ENCODE measurements at regions not wholly inside any gene's neighbourhood (a gene's known extent, or its start where the extent isn't known, plus 50 kb on each side); places are given as distances from the start of the nearest gene placed in this dataset.

DNA sequence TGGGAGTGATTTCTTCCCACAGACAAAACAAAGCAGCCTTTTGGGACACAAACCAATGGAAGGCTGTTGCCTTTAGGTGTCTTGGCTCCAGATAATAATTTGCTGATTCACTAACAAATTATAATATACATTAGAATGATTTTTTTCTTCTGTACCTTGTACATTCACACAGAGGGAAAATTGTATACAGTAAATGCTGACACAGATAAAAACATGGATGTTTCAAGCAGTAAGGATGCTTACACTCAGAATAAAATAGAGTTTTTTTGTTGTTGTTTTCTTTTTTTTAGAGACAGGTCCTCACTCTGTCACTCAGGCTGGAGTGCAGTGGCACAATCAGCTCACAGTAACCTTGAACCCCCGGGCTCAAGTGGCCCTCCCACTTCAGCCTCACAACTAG, 109.2 kb upstream of the TRPC6 start:
- TF ChIP-seq, protein P1, sequence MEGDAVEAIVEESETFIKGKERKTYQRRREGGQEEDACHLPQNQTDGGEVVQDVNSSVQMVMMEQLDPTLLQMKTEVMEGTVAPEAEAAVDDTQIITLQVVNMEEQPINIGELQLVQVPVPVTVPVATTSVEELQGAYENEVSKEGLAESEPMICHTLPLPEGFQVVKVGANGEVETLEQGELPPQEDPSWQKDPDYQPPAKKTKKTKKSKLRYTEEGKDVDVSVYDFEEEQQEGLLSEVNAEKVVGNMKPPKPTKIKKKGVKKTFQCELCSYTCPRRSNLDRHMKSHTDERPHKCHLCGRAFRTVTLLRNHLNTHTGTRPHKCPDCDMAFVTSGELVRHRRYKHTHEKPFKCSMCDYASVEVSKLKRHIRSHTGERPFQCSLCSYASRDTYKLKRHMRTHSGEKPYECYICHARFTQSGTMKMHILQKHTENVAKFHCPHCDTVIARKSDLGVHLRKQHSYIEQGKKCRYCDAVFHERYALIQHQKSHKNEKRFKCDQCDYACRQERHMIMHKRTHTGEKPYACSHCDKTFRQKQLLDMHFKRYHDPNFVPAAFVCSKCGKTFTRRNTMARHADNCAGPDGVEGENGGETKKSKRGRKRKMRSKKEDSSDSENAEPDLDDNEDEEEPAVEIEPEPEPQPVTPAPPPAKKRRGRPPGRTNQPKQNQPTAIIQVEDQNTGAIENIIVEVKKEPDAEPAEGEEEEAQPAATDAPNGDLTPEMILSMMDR (conservative IDR thresholded peaks at IDR 0.05; ENCODE audit: low read depth in 2 of 2): no peak
- TF ChIP-seq EZH2phosphoT487 (IDR thresholded peaks at IDR 0.05; ENCODE audit: unreplicated experiment) (no peak), POLR2AphosphoS5 (IDR thresholded peaks at IDR 0.05; ENCODE audit: low read depth) (no peak), EZH2 (IDR thresholded peaks at IDR 0.05; ENCODE audit: low read depth, unreplicated experiment) (no peak), ZNF331 (CRISPR knock-in tag; IDR thresholded peaks at IDR 0.05; ENCODE audit: low read depth) (no peak), CREB1 (CRISPR knock-in tag; IDR thresholded peaks at IDR 0.05; ENCODE audit: low read depth) (no peak), NANOG (IDR thresholded peaks at IDR 0.05; ENCODE audit: borderline replicate concordance) (no peak), STAT1 (IDR thresholded peaks at IDR 0.05; ENCODE audit: unreplicated experiment) (no peak)
- TF ChIP-seq, protein P2, sequence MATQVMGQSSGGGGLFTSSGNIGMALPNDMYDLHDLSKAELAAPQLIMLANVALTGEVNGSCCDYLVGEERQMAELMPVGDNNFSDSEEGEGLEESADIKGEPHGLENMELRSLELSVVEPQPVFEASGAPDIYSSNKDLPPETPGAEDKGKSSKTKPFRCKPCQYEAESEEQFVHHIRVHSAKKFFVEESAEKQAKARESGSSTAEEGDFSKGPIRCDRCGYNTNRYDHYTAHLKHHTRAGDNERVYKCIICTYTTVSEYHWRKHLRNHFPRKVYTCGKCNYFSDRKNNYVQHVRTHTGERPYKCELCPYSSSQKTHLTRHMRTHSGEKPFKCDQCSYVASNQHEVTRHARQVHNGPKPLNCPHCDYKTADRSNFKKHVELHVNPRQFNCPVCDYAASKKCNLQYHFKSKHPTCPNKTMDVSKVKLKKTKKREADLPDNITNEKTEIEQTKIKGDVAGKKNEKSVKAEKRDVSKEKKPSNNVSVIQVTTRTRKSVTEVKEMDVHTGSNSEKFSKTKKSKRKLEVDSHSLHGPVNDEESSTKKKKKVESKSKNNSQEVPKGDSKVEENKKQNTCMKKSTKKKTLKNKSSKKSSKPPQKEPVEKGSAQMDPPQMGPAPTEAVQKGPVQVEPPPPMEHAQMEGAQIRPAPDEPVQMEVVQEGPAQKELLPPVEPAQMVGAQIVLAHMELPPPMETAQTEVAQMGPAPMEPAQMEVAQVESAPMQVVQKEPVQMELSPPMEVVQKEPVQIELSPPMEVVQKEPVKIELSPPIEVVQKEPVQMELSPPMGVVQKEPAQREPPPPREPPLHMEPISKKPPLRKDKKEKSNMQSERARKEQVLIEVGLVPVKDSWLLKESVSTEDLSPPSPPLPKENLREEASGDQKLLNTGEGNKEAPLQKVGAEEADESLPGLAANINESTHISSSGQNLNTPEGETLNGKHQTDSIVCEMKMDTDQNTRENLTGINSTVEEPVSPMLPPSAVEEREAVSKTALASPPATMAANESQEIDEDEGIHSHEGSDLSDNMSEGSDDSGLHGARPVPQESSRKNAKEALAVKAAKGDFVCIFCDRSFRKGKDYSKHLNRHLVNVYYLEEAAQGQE (IDR thresholded peaks at IDR 0.05; ENCODE audit: unreplicated experiment): no peak
